ENCODE measurements at regions not wholly inside any gene's neighbourhood (a gene's known extent, or its start where the extent isn't known, plus 50 kb on each side); places are given as distances from the start of the nearest gene placed in this dataset.

- TF ChIP-seq CTCF (conservative IDR thresholded peaks at IDR 0.05; ENCODE audit: low read depth, low read length) (no peak), EZH2phosphoT487 (IDR thresholded peaks at IDR 0.05; ENCODE audit: borderline replicate concordance, low read length) (no peak)
Measured at GRCh38 chr10:61188691-61189090, 244.7 kb upstream of the RHOBTB1 start.
